Endothelial cell of umbilical vein (primary cell): ENCODE measurements at regions not wholly inside any gene's neighbourhood (a gene's known extent, or its start where the extent isn't known, plus 50 kb on each side); places are given as distances from the start of the nearest gene placed in this dataset.

Experiments
- BruUV-seq: library from RNA; stranded (reverse); fragments of 400-500 nt; replicated peaks from 2 replicates; lab custom pipeline; 2021; lab: Mats Ljungman, UMichigan
- CTCF ChIA-PET: fragments of 300-600, 350-600 bp; sonication (Branson Sonifier 250); formaldehyde crosslinking; loops from one replicate; lab custom pipeline; 2021; ENCODE audit warnings: antibody characterized with exemption, inconsistent platforms; lab: Charles Lee
- POLR2A ChIA-PET: fragments of 300-600, 350-600 bp; sonication (Branson Sonifier 250); formaldehyde crosslinking; loops from one replicate; lab custom pipeline; 2021; ENCODE audit warnings: antibody characterized with exemption, inconsistent platforms; lab: Charles Lee
- DNase-seq: peaks from one replicate; pipeline ENCODE4 v3.0.0-alpha.2; 2011; ENCODE audit warnings: low read depth, low spot score
- FAIRE-seq: peaks from 2 replicates; lab custom pipeline; 2011; peaks lifted over from hg19 to GRCh38; lab: Jason Lieb, UNC
- H2AFZ ChIP-seq: 2 replicates; pipeline ENCODE4 v1.6.0; 2012; ENCODE audit warnings: low read depth, low read length, control low read depth, inconsistent platforms
- H3K27ac ChIP-seq: 2 replicates; pipeline ENCODE4 v1.5.1; 2011; ENCODE audit warnings: low read depth, mild to moderate bottlenecking, control low read depth, low read length, moderate library complexity; ENCODE audit not compliant: insufficient read depth
- H3K27me3 ChIP-seq, 2 experiments: 2 replicates each; pipeline versions ENCODE4 v1.6.0 to v1.6.1; 2011; ENCODE audit warnings: low read length in 2 of 2, mixed read lengths in 1 of 2; ENCODE audit not compliant: control insufficient read depth in 2 of 2, insufficient read depth in 2 of 2
- H3K36me3 ChIP-seq, 2 experiments: 2 replicates in 1 of 2; 3 replicates in 1 of 2; pipeline ENCODE4 v1.5.1; 2011; ENCODE audit warnings: low read length in 2 of 2, mild to moderate bottlenecking in 1 of 2, moderate library complexity in 1 of 2; ENCODE audit not compliant: control insufficient read depth in 2 of 2, insufficient read depth in 2 of 2; ENCODE audit errors: extremely low read depth in 1 of 2
- H3K4me1 ChIP-seq: 3 replicates; pipeline ENCODE4 v1.5.1; 2011; ENCODE audit warnings: mild to moderate bottlenecking, low read length; ENCODE audit not compliant: control insufficient read depth, insufficient read depth; ENCODE audit errors: extremely low read depth
- H3K4me2 ChIP-seq: 2 replicates; pipeline ENCODE4 v1.6.1; 2011; ENCODE audit warnings: low read length, control low read depth, mixed read lengths; ENCODE audit not compliant: insufficient read depth
- H3K4me3 ChIP-seq, 3 experiments: fragments of 200-600 bp in 1 of 3; sonication (generic), shearing (Covaris generic) in 1 of 3; replicated peaks in 1 of 3; 2 replicates each; pipeline ENCODE4 v1.5.1; 2011 to 2016; ENCODE audit warnings: control low read depth in 3 of 3, low read length in 3 of 3, mild to moderate bottlenecking in 2 of 3, inconsistent platforms in 1 of 3, low read depth in 1 of 3, moderate library complexity in 1 of 3; ENCODE audit not compliant: insufficient read depth in 1 of 3
- H3K79me2 ChIP-seq: 2 replicates; pipeline ENCODE4 v1.6.0; 2012; ENCODE audit warnings: low read length, inconsistent platforms; ENCODE audit not compliant: control insufficient read depth, insufficient read depth
- H3K9ac ChIP-seq: replicated peaks from 2 replicates; pipeline ENCODE3; 2011; ENCODE audit warnings: low read length, control low read depth; ENCODE audit not compliant: insufficient read depth; ENCODE audit errors: extremely low read depth
- H3K9me1 ChIP-seq: replicated peaks from 3 replicates; pipeline ENCODE4 v1.6.0; 2011; ENCODE audit warnings: mild to moderate bottlenecking, low read length; ENCODE audit not compliant: control insufficient read depth, insufficient read depth; ENCODE audit errors: extremely low read depth
- H3K9me3 ChIP-seq: replicated peaks from 2 replicates; pipeline ENCODE4 v1.5.1; 2012; ENCODE audit warnings: low read length, inconsistent platforms; ENCODE audit not compliant: control insufficient read depth, insufficient read depth
- H4K20me1 ChIP-seq: replicated peaks from 2 replicates; pipeline ENCODE3; 2011; ENCODE audit warnings: mild to moderate bottlenecking, low read length; ENCODE audit not compliant: control insufficient read depth, insufficient read depth; ENCODE audit errors: extremely low read depth
- EZH2 ChIP-seq: IDR thresholded peaks from 2 replicates; pipeline ENCODE4 v1.6.1; 2012; ENCODE audit warnings: borderline replicate concordance, low read depth, mild to moderate bottlenecking, moderate library complexity, low read length, inconsistent platforms; ENCODE audit not compliant: severe bottlenecking
- FOS ChIP-seq: IDR thresholded peaks from 2 replicates; pipeline ENCODE4 v1.6.1; 2011; ENCODE audit warnings: mild to moderate bottlenecking, low read length, moderate library complexity, borderline replicate concordance; ENCODE audit not compliant: insufficient read depth
- GATA2 ChIP-seq: IDR thresholded peaks from 2 replicates; pipeline ENCODE4 v1.7.0; 2011; ENCODE audit warnings: low read depth, mild to moderate bottlenecking, moderate library complexity, mixed read lengths, low read length; ENCODE audit not compliant: insufficient read length, insufficient read depth
- JUN ChIP-seq: IDR thresholded peaks from 2 replicates; pipeline ENCODE4 v1.6.1; 2011; ENCODE audit warnings: borderline replicate concordance, low read depth; ENCODE audit not compliant: insufficient read length, insufficient read depth
- POLR2A ChIP-seq: IDR thresholded peaks from 2 replicates; pipeline ENCODE4 v1.6.1; 2012; ENCODE audit warnings: low read depth, mild to moderate bottlenecking, control low read depth, low read length
- POLR2AphosphoS5 ChIP-seq: IDR thresholded peaks from 2 replicates; pipeline ENCODE4 v1.6.1; 2012; ENCODE audit warnings: low read depth, mild to moderate bottlenecking, control low read depth, low read length, moderate library complexity; ENCODE audit not compliant: insufficient read depth
- dilution Hi-C: fragments of 300-500 bp; cut with MboI; formaldehyde crosslinking; loops from one replicate; pipeline ENCODE4 v1.15.0; 2019; ENCODE audit warnings: low sequenced_read_pairs; ENCODE audit not compliant: extremely low pct_ligation_motif_present
- intact Hi-C: fragments of 100-400 bp; cut with micrococcal nuclease; formaldehyde crosslinking; loops from one replicate; pipeline ENCODE4 v1.10.0; 2022
- TF ChIP-seq, protein P1 (sequence below): IDR thresholded peaks from 2 replicates; pipeline ENCODE4 v1.6.1; 2011; ENCODE audit not compliant: insufficient read depth, insufficient read length
- TF ChIP-seq, protein P2 (sequence below), 2 donors: IDR thresholded peaks; 1 replicate in 1 of 2; 2 replicates in 1 of 2; pipeline ENCODE4 v1.5.1; 2011; ENCODE audit warnings: low read length in 2 of 2, mild to moderate bottlenecking in 2 of 2, moderate library complexity in 2 of 2, control low read depth in 1 of 2, inconsistent platforms in 1 of 2, low read depth in 1 of 2; ENCODE audit not compliant: insufficient read depth in 1 of 2; ENCODE audit errors: extremely low read depth in 1 of 2

DNA sequence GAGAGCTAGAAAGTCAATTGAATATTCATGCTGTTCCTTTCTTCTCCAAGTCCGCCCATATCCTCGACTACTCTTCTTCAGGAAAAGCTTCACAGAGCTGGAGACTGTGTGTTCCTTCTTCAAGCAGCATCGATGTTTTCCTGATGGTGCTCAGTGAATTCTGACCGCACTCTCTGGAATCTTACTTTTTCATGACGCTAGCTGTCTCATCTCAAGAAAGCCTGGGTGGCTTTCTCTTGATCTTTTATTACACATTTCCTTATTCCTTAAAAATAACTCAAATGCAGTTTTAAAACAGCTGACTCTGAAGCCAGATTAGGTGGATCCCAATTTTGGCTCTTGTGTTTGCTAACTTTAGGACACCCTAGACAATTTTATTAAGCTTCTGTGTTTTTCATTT, 1245.1 kb upstream of the LRRTM1 start:
- H3K9me3 ChIP-seq = no peaks in the 10 kb centered on the region
- no peak overlapping the region for H3K9ac ChIP-seq
- no peaks in the 10 kb centered on the region for H3K9me1 ChIP-seq
- CTCF ChIA-PET = no interaction called here
- TF ChIP-seq, protein P1, sequence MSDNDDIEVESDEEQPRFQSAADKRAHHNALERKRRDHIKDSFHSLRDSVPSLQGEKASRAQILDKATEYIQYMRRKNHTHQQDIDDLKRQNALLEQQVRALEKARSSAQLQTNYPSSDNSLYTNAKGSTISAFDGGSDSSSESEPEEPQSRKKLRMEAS = no peak
- no peak for TF ChIP-seq GATA2
- TF ChIP-seq POLR2A = no peak
- TF ChIP-seq FOS = no peak
- TF ChIP-seq, protein P2, sequence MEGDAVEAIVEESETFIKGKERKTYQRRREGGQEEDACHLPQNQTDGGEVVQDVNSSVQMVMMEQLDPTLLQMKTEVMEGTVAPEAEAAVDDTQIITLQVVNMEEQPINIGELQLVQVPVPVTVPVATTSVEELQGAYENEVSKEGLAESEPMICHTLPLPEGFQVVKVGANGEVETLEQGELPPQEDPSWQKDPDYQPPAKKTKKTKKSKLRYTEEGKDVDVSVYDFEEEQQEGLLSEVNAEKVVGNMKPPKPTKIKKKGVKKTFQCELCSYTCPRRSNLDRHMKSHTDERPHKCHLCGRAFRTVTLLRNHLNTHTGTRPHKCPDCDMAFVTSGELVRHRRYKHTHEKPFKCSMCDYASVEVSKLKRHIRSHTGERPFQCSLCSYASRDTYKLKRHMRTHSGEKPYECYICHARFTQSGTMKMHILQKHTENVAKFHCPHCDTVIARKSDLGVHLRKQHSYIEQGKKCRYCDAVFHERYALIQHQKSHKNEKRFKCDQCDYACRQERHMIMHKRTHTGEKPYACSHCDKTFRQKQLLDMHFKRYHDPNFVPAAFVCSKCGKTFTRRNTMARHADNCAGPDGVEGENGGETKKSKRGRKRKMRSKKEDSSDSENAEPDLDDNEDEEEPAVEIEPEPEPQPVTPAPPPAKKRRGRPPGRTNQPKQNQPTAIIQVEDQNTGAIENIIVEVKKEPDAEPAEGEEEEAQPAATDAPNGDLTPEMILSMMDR (IDR thresholded peaks at IDR 0.05; ENCODE audit: extremely low read depth in 1 of 2, insufficient read depth in 1 of 2, low read depth in 1 of 2, low read length in 2 of 2) = no peak
- TF ChIP-seq EZH2 = no peak
- TF ChIP-seq POLR2AphosphoS5 = no peak
- no peak for TF ChIP-seq JUN
- no peak overlapping the region for H2AFZ ChIP-seq
- DNase-seq (no peak), FAIRE-seq (no peak)
- H3K4me2 ChIP-seq = no peak overlapping the region
- no peak overlapping the region for H3K4me3 ChIP-seq
- H3K4me1 ChIP-seq = no peaks in the 10 kb centered on the region
- no peak overlapping the region for H3K27ac ChIP-seq
- no peaks in the 10 kb centered on the region for H3K36me3 ChIP-seq
- intact Hi-C loops = no loop called here
- BruUV-seq = no TSS peak
- H3K27me3 ChIP-seq = no peaks in the 10 kb centered on the region
- no peaks in the 10 kb centered on the region for H3K79me2 ChIP-seq
- dilution Hi-C loops = no loop called here
- H4K20me1 ChIP-seq = no peaks in the 10 kb centered on the region
- POLR2A ChIA-PET = no interaction called here
